ENCODE measurements at regions not wholly inside any gene's neighbourhood (a gene's known extent, or its start where the extent isn't known, plus 50 kb on each side); places are given as distances from the start of the nearest gene placed in this dataset.

DNA sequence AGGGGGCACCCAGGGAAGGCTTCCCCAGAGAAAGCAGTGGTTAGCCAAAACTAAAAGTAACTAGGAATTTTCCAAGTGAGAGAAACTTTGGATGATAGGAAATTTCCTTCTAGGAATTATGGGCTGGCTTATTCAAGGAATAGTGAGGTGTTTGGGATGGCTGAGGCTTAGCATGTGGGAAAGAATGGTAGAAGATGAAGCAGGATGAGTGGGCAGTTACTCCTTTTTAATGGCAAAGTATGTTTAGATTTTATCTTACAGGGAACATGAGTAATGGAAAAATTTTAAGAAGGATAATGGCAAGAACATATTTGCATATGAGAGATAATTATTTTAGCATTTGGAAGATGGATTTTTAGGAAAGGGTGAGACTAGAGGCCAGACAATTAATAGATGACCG is 197.6 kb downstream of the SLC38A4 start:
- no peak for TF ChIP-seq NFE2L2 (IDR thresholded peaks at IDR 0.05; ENCODE audit: low read depth, low read length)
- no peak for TF ChIP-seq RAD21 (IDR thresholded peaks at IDR 0.05; ENCODE audit: low read length)
- no peak for TF ChIP-seq MXI1 (IDR thresholded peaks at IDR 0.05; ENCODE audit: borderline replicate concordance, low read depth, low read length)
- TF ChIP-seq, protein P1, sequence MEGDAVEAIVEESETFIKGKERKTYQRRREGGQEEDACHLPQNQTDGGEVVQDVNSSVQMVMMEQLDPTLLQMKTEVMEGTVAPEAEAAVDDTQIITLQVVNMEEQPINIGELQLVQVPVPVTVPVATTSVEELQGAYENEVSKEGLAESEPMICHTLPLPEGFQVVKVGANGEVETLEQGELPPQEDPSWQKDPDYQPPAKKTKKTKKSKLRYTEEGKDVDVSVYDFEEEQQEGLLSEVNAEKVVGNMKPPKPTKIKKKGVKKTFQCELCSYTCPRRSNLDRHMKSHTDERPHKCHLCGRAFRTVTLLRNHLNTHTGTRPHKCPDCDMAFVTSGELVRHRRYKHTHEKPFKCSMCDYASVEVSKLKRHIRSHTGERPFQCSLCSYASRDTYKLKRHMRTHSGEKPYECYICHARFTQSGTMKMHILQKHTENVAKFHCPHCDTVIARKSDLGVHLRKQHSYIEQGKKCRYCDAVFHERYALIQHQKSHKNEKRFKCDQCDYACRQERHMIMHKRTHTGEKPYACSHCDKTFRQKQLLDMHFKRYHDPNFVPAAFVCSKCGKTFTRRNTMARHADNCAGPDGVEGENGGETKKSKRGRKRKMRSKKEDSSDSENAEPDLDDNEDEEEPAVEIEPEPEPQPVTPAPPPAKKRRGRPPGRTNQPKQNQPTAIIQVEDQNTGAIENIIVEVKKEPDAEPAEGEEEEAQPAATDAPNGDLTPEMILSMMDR (conservative IDR thresholded peaks at IDR 0.05; ENCODE audit: low read depth, low read length): no peak
- TF ChIP-seq, protein P2, sequence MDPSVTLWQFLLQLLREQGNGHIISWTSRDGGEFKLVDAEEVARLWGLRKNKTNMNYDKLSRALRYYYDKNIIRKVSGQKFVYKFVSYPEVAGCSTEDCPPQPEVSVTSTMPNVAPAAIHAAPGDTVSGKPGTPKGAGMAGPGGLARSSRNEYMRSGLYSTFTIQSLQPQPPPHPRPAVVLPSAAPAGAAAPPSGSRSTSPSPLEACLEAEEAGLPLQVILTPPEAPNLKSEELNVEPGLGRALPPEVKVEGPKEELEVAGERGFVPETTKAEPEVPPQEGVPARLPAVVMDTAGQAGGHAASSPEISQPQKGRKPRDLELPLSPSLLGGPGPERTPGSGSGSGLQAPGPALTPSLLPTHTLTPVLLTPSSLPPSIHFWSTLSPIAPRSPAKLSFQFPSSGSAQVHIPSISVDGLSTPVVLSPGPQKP (IDR thresholded peaks at IDR 0.05; ENCODE audit: borderline replicate concordance, low read depth, low read length): no peak
- no peak for TF ChIP-seq POLR2A (IDR thresholded peaks at IDR 0.05; ENCODE audit: low read depth, low read length)
- no peak for TF ChIP-seq MAZ (IDR thresholded peaks at IDR 0.05; ENCODE audit: borderline replicate concordance, low read depth, low read length)

Measured in IMR-90 (cell line).